Naive thymus-derived CD4-positive, alpha-beta T cell (primary cell): ENCODE measurements at regions not wholly inside any gene's neighbourhood (a gene's known extent, or its start where the extent isn't known, plus 50 kb on each side); places are given as distances from the start of the nearest gene placed in this dataset.
A peak's percentile ranks its signal among the peaks of the same experiment; 100 is the strongest.

Source experiments
- ATAC-seq: fragments of 150-1000 bp; cut with Tn5 transposase; 2 replicates; pipeline ENCODE4 v1.10.0; 2021; ENCODE audit warnings: mild to moderate bottlenecking, moderate library complexity
- CTCF ChIA-PET: fragments of 350-600 bp; sonication (Branson Sonifier 250); formaldehyde crosslinking; loops from one replicate; lab custom pipeline; 2021; ENCODE audit warnings: antibody characterized with exemption; lab: Charles Lee
- POLR2A ChIA-PET: fragments of 350-600 bp; sonication (Branson Sonifier 250); formaldehyde crosslinking; loops from one replicate; lab custom pipeline; 2021; ENCODE audit warnings: antibody characterized with exemption, inconsistent platforms; lab: Charles Lee
- DNase-seq, 9 donors: peaks; one replicate each; pipeline versions ENCODE4 v3.0.0 to v3.0.0-alpha.2; 2020 to 2022; ENCODE audit warnings: mixed read lengths in 1 of 9
- H3K27ac ChIP-seq: one replicate; pipeline ENCODE4 v1.7.0; 2013; ENCODE audit warnings: mild to moderate bottlenecking, low read depth, low read length, moderate library complexity
- H3K27me3 ChIP-seq, 2 donors: one replicate each; pipeline ENCODE4 v1.7.0; 2013; ENCODE audit warnings: low read length in 2 of 2, mild to moderate bottlenecking in 2 of 2, moderate library complexity in 2 of 2; ENCODE audit not compliant: control insufficient read depth in 2 of 2, insufficient read depth in 2 of 2
- H3K36me3 ChIP-seq, 3 experiments: 1 replicate in 2 of 3; 2 replicates in 1 of 3; pipeline ENCODE4 v1.7.0; 2013; ENCODE audit warnings: low read length in 3 of 3, mild to moderate bottlenecking in 3 of 3, moderate library complexity in 1 of 3; ENCODE audit not compliant: insufficient read depth in 3 of 3, control insufficient read depth in 2 of 3
- H3K4me1 ChIP-seq, 2 donors: one replicate each; pipeline ENCODE4 v1.7.0; 2013; ENCODE audit warnings: low read length in 2 of 2, mild to moderate bottlenecking in 2 of 2, moderate library complexity in 1 of 2; ENCODE audit not compliant: control insufficient read depth in 2 of 2, insufficient read depth in 2 of 2
- H3K4me3 ChIP-seq: 2 replicates; pipeline ENCODE4 v1.7.0; 2013; ENCODE audit warnings: mild to moderate bottlenecking, low read length
- H3K9me3 ChIP-seq, 3 experiments: 1 replicate in 2 of 3; 2 replicates in 1 of 3; pipeline ENCODE4 v1.7.0; 2013; ENCODE audit warnings: low read length in 3 of 3; ENCODE audit not compliant: control insufficient read depth in 2 of 3
- H3K27ac Mint-ChIP-seq, 9 donors: one replicate each; pipeline ENCODE4 v1.8.0; 2020 to 2022; ENCODE audit warnings: mixed read lengths in 9 of 9, mild to moderate bottlenecking in 8 of 9, moderate library complexity in 5 of 9, inconsistent platforms in 2 of 9
- H3K27me3 Mint-ChIP-seq, 5 donors: one replicate each; pipeline ENCODE4 v1.8.0; 2021 to 2022; ENCODE audit warnings: mixed read lengths in 5 of 5, mild to moderate bottlenecking in 1 of 5
- H3K36me3 Mint-ChIP-seq, 5 donors: one replicate each; pipeline ENCODE4 v1.8.0; 2020 to 2022; ENCODE audit warnings: mixed read lengths in 5 of 5, mild to moderate bottlenecking in 3 of 5, inconsistent platforms in 1 of 5
- H3K4me1 Mint-ChIP-seq, 7 donors: one replicate each; pipeline ENCODE4 v1.8.0; 2020 to 2022; ENCODE audit warnings: mixed read lengths in 7 of 7, mild to moderate bottlenecking in 3 of 7, inconsistent platforms in 1 of 7
- H3K4me3 Mint-ChIP-seq, 10 donors: one replicate each; pipeline ENCODE4 v1.8.0; 2020 to 2022; ENCODE audit warnings: mild to moderate bottlenecking in 10 of 10, mixed read lengths in 10 of 10, moderate library complexity in 6 of 10, inconsistent platforms in 2 of 10
- H3K9me3 Mint-ChIP-seq, 11 donors: one replicate each; pipeline ENCODE4 v1.8.0; 2020 to 2022; ENCODE audit warnings: mixed read lengths in 11 of 11, mild to moderate bottlenecking in 4 of 11, inconsistent platforms in 1 of 11, moderate library complexity in 1 of 11
- intact Hi-C, 2 donors: fragments of 100-400 bp; cut with micrococcal nuclease; formaldehyde crosslinking; loops; one replicate each; pipeline ENCODE4 v1.15.1; 2023

DNA sequence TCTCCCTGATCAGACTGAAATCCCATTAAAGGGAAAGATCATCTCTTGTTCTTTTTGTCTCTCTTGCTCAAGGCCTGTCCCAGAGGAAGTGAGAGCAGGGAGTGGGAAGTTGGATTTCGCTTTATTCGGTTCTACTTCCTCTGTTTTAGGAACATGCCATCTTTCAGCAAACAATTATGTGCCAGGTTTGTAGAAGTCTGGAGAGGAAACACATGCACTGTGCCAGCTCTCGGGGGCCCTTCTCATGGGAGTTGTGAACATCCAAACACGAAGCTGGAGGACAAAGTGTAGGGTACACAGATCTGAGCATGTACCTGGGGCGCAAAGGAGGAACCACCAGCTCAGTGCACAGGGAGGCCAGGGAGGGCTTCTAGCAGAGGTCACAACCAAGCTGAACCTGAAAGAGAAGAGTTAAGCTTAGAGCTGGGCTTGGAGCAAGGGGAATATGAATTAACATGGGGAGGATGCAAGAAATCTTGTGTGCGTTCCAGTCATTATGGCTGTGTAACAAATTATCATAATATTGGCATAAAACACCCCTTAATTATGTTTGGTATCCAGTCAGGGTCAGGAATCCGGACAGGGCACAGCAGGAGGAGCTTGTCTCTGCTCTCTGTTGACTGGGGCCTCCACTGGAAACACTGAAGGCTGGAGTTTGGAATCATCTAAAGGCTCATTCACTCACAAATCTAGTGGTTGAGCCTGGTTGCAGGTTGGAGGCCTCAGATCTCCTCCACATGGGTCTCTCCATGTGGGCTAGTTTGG is 128.6 kb downstream of the ZFP36L2 start:
- peaks cover 0 to 15% (median 6%) of the 10 kb centered on the region in 11 donors for H3K9me3 Mint-ChIP-seq
- peaks cover 0 to 46% (median 23%) of the 10 kb centered on the region in 5 donors for H3K36me3 Mint-ChIP-seq
- ATAC-seq (peak; percentile 32), DNase-seq (no peak)
- ChIA-PET POLR2A (no interaction called here), CTCF (no interaction called here)
- H3K27ac Mint-ChIP-seq, result no peak overlapping the region
- intact Hi-C loops, result no loop called here
- no peak overlapping the region for H3K4me3 Mint-ChIP-seq
- no peak overlapping the region for H3K27ac ChIP-seq
- H3K4me3 ChIP-seq, result no peak overlapping the region
- no peaks in the 10 kb centered on the region for H3K27me3 Mint-ChIP-seq
- no peaks in the 10 kb centered on the region for H3K27me3 ChIP-seq
- H3K4me1 Mint-ChIP-seq, result peaks cover 0 to 13% (median 0%) of the 10 kb centered on the region in 7 donors
- no peaks in the 10 kb centered on the region for H3K9me3 ChIP-seq
- no peaks in the 10 kb centered on the region for H3K4me1 ChIP-seq
- no peaks in the 10 kb centered on the region for H3K36me3 ChIP-seq

DNA sequence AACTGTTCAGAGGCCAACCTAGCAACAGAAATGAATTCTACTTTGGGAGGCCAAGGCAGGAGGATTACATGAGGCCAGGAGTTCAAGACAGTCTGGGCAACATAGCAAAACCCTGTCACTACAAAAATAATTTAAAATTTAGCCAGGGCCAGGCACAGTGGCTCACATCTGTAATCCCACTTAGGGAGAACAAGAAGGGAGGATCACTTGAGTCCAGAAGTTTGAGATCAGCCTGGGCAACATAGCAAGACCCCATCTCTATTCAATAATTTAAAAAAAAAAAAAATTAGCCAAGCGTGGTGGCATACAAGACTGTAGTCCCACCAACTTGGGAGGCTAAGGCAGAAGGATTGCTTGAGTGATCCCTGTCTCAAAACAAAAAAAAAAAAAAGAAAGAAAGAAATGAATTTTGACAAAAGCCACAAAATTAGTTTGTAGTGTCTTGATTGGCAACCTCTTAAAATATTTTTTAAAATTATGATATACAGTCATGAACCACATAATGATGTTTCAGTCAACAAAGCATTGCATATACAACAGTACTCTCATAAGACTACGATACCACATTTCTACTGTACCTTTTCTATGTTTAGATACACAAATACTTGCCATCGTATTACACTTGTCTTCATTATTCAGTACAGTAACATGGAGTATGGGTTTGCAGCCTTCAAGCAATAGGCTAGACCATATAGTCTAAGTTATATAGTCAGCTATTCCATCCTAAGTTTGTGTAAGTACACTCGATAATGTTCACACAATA is 130.7 kb downstream of the ZFP36L2 start:
- H3K36me3 Mint-ChIP-seq, result peaks cover 0 to 52% (median 26%) of the 10 kb centered on the region in 5 donors
- no peaks in the 10 kb centered on the region for H3K27me3 ChIP-seq
- H3K27ac Mint-ChIP-seq, result no peak overlapping the region
- CTCF ChIA-PET, result no interaction called here
- ATAC-seq (no peak), DNase-seq (no peak)
- H3K9me3 ChIP-seq, result no peaks in the 10 kb centered on the region
- no peaks in the 10 kb centered on the region for H3K27me3 Mint-ChIP-seq
- H3K4me3 Mint-ChIP-seq, result no peak overlapping the region
- H3K4me1 Mint-ChIP-seq, result peaks cover 0 to 13% (median 0%) of the 10 kb centered on the region in 7 donors
- no peak overlapping the region for H3K27ac ChIP-seq
- H3K4me1 ChIP-seq, result no peaks in the 10 kb centered on the region
- H3K9me3 Mint-ChIP-seq, result peaks cover 0 to 29% (median 7%) of the 10 kb centered on the region in 11 donors
- POLR2A ChIA-PET, result no interaction called here
- H3K36me3 ChIP-seq, result no peaks in the 10 kb centered on the region
- intact Hi-C loops, result no loop called here
- H3K4me3 ChIP-seq, result no peak overlapping the region

DNA sequence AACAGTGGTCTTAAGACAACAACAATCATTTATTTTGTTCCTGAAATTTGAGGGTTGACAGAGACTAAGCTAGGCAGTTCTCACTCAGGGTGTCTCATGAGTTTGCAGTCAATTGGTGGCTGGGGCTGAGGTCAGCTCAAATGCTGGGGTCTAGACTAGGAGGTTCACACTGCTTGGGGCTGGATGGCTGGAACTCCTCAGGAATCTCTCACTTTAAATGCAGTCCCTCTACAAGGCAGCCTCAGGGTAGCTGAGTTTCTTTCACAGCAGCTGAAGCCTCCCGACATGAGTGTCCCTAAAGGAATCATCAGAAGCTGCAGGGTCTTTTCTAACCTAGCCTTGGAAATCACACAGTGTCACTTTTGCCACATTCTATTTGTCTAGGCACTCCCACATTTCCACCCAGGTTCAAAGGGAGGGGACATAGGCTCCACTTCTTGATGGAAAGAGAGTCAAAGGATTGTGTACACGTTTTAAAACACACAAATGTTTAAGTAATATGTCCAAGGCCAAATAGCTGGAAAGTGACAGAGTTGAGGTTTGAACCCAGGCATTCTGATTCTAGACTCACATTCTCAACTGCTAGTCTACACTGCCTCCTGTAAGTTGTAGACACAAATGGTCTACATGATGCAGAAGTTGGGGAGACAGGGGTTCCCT is 133.8 kb downstream of the ZFP36L2 start:
- no peak overlapping the region for H3K27ac ChIP-seq
- H3K27ac Mint-ChIP-seq, result peak overlapping the region in 1 of 9 donors; percentile 41
- intact Hi-C loops, result no loop called here
- no peak for DNase-seq
- peaks cover 0 to 1% (median 0%) of the 10 kb centered on the region in 5 donors for H3K27me3 Mint-ChIP-seq
- no peaks in the 10 kb centered on the region for H3K36me3 ChIP-seq
- ATAC-seq, result no peak
- CTCF ChIA-PET, result interaction anchor here (1.1 to 1.2 kb wide), 2 partner anchors 10 to 13 kb away, joined by 3 read pairs; no protein-coding TSS in a partner anchor
- H3K4me3 Mint-ChIP-seq, result no peak overlapping the region
- no peaks in the 10 kb centered on the region for H3K4me1 ChIP-seq
- no peak overlapping the region for H3K4me3 ChIP-seq
- H3K9me3 Mint-ChIP-seq, result peaks cover 0 to 42% (median 11%) of the 10 kb centered on the region in 11 donors
- no peaks in the 10 kb centered on the region for H3K27me3 ChIP-seq
- H3K4me1 Mint-ChIP-seq, result peaks cover 0 to 7% (median 0%) of the 10 kb centered on the region in 7 donors
- POLR2A ChIA-PET, result interaction anchor here (0.6 to 0.7 kb wide), 2 partner anchors 137 to 254 kb away, joined by 3 read pairs; no protein-coding TSS in a partner anchor
- H3K9me3 ChIP-seq, result no peaks in the 10 kb centered on the region
- peaks cover 3 to 54% (median 24%) of the 10 kb centered on the region in 5 donors for H3K36me3 Mint-ChIP-seq

DNA sequence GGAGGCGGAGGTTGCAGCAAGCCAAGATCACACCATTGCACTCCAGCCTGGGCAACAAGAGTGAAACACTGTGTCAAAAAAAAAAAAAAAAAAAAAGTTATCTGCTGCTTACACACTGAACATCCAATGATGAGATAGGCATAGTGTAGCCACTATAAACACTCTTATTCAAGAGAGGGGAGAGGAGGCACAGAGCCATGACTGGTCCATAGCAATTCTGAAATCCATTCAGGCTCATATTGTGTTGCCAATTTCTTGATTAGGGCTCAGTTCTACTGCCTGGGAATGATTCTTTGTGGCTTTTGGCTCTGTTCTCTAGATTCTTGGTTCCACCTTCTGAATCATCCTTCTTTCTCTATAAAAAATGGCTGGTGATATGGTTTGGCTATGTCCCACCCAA is 136.1 kb downstream of the ZFP36L2 start:
- intact Hi-C loops, result no loop called here
- peaks cover 3 to 40% (median 14%) of the 10 kb centered on the region in 5 donors for H3K36me3 Mint-ChIP-seq
- ChIA-PET CTCF (no interaction called here), POLR2A (no interaction called here)
- ATAC-seq (no peak), DNase-seq (no peak)
- no peak overlapping the region for H3K27ac ChIP-seq
- no peaks in the 10 kb centered on the region for H3K27me3 ChIP-seq
- H3K36me3 ChIP-seq, result no peaks in the 10 kb centered on the region
- H3K4me3 ChIP-seq, result no peak overlapping the region
- no peaks in the 10 kb centered on the region for H3K4me1 ChIP-seq
- peaks cover 0 to 27% (median 7%) of the 10 kb centered on the region in 11 donors for H3K9me3 Mint-ChIP-seq
- peaks cover 0 to 17% (median 7%) of the 10 kb centered on the region in 7 donors for H3K4me1 Mint-ChIP-seq
- no peaks in the 10 kb centered on the region for H3K9me3 ChIP-seq
- H3K4me3 Mint-ChIP-seq, result no peak overlapping the region
- H3K27me3 Mint-ChIP-seq, result peaks cover 0 to 1% (median 0%) of the 10 kb centered on the region in 5 donors
- no peak overlapping the region for H3K27ac Mint-ChIP-seq

DNA sequence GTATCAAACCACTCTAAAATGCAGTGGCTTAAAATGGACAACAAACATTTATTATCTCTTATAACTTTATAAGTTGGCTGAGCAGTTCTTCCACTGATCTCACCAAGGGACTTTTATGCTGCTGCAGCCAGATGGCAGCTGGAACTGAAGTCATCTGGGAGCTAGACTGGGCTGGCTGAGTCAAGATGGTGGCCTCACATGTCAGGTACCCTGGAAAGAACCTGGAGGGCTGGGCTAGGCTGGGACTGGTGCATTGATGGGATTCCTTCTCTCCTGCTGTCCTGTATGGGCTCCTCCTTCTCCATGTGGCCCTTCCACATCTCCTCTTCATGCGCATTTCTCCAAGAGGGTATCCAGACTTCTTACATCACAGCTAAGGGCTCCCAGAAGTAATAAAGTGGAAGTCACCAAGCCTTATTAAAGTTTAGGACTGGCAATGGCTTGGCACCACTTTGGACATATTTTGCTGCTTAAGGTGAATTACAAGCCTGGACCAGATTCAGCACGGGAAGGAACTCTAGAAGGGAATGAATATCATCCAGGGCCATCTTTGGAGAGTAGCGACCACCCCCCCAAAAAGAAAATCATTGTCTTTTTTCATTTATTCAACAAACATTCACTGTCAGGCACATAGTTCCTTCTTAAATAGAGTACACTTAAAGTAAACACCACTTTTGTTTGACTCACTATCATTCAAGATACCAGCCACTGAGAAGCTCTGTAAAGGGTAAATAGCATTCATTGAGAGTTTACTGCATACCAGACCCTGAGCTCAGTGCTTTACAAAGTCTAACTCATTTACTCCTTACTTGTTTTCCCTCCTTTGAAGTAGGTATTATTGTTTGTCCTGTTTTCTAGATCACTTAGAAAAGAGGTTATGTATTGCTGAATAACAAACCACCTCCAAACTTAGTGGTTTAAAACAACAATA is 138.0 kb downstream of the ZFP36L2 start:
- H3K27ac Mint-ChIP-seq, result peak overlapping the region in 1 of 9 donors; percentile 41
- H3K4me1 ChIP-seq, result no peaks in the 10 kb centered on the region
- no peak overlapping the region for H3K4me3 Mint-ChIP-seq
- H3K9me3 Mint-ChIP-seq, result peaks cover 0 to 27% (median 7%) of the 10 kb centered on the region in 11 donors
- peaks cover 0 to 21% (median 17%) of the 10 kb centered on the region in 7 donors for H3K4me1 Mint-ChIP-seq
- no peak overlapping the region for H3K4me3 ChIP-seq
- H3K27me3 Mint-ChIP-seq, result peaks cover 0 to 1% (median 0%) of the 10 kb centered on the region in 5 donors
- H3K27ac ChIP-seq, result no peak overlapping the region
- no peaks in the 10 kb centered on the region for H3K27me3 ChIP-seq
- H3K36me3 Mint-ChIP-seq, result peaks cover 3 to 25% (median 13%) of the 10 kb centered on the region in 5 donors
- ChIA-PET CTCF (interaction anchor here (0.9 kb wide), 1 partner anchor 76 kb away, joined by 4 read pairs; no protein-coding TSS in a partner anchor), POLR2A (no interaction called here)
- DNase-seq (no peak), ATAC-seq (no peak)
- no peaks in the 10 kb centered on the region for H3K36me3 ChIP-seq
- no peaks in the 10 kb centered on the region for H3K9me3 ChIP-seq
- intact Hi-C loops, result no loop called here
